SK-N-SH treated with all-trans-retinoic acid at 6 μM for 48 hours (cell line): ENCODE measurements at regions not wholly inside any gene's neighbourhood (a gene's known extent, or its start where the extent isn't known, plus 50 kb on each side); places are given as distances from the start of the nearest gene placed in this dataset.

Experiments used
- ATAC-seq: fragments of 200-7000 bp; cut with Tn5 transposase; 3 replicates; pipeline ENCODE4 v1.9.1; 2020; ENCODE audit warnings: mild to moderate bottlenecking, moderate library complexity
- BACH2 ChIP-seq: fragments of 250-450 bp; sonication (Bioruptor Pico); IDR thresholded peaks from 2 replicates; pipeline ENCODE4 v1.9.0; 2021; ENCODE audit warnings: mild to moderate bottlenecking, borderline replicate concordance
- ESRRG ChIP-seq: fragments of 250-450 bp; sonication (Bioruptor Pico); IDR thresholded peaks from 2 replicates; pipeline ENCODE4 v1.6.1; 2021; ENCODE audit warnings: mild to moderate bottlenecking
- GLIS3 ChIP-seq: fragments of 250-450 bp; sonication (Bioruptor Pico); IDR thresholded peaks from 2 replicates; pipeline ENCODE4 v1.5.0; 2020; ENCODE audit warnings: mild to moderate bottlenecking, moderate library complexity
- ISL1 ChIP-seq: fragments of 250-450 bp; sonication (Bioruptor Pico); IDR thresholded peaks from 2 replicates; pipeline ENCODE4 v2.1.2; 2022; ENCODE audit warnings: mild to moderate bottlenecking, moderate library complexity
- OSR1 ChIP-seq: fragments of 250-450 bp; sonication (Bioruptor Pico); IDR thresholded peaks from 2 replicates; pipeline ENCODE4 v1.8.0; 2022; ENCODE audit warnings: moderate library complexity, mild to moderate bottlenecking, inconsistent platforms
- PPARA ChIP-seq: fragments of 250-450 bp; sonication (Bioruptor Pico); IDR thresholded peaks from 2 replicates; pipeline ENCODE4 v1.5.0; 2020; ENCODE audit warnings: mild to moderate bottlenecking, borderline replicate concordance
- RARB ChIP-seq: fragments of 250-450 bp; sonication (Bioruptor Pico); IDR thresholded peaks from 2 replicates; pipeline ENCODE4 v1.8.0; 2021; ENCODE audit warnings: mild to moderate bottlenecking, moderate library complexity
- SNAI2 ChIP-seq: fragments of 250-450 bp; sonication (Bioruptor Pico); IDR thresholded peaks from 2 replicates; pipeline ENCODE4 v1.5.0; 2020; ENCODE audit warnings: mild to moderate bottlenecking, moderate library complexity
- TOX ChIP-seq: fragments of 250-450 bp; sonication (Bioruptor Pico); IDR thresholded peaks from 2 replicates; pipeline ENCODE4 v1.8.0; 2021; ENCODE audit warnings: mild to moderate bottlenecking, moderate library complexity, borderline replicate concordance
- ZC3H10 ChIP-seq: fragments of 250-450 bp; sonication (Bioruptor Pico); IDR thresholded peaks from 2 replicates; pipeline ENCODE4 v1.5.1; 2021; ENCODE audit warnings: mild to moderate bottlenecking, moderate library complexity
- ZFP3 ChIP-seq: fragments of 250-450 bp; sonication (Bioruptor Pico); IDR thresholded peaks from 2 replicates; pipeline ENCODE4 v1.5.0; 2020; ENCODE audit warnings: mild to moderate bottlenecking, moderate library complexity
- ZNF565 ChIP-seq: fragments of 450-650 bp; formaldehyde crosslinking; conservative IDR thresholded peaks from 2 replicates; pipeline ENCODE4 v1.5.0; 2020; ENCODE audit warnings: low read depth, mild to moderate bottlenecking, moderate library complexity
- ZNF70 ChIP-seq: fragments of 450-650 bp; formaldehyde crosslinking; IDR thresholded peaks from 2 replicates; pipeline ENCODE4 v1.5.0; 2020; ENCODE audit warnings: mild to moderate bottlenecking, moderate library complexity
- ZNF8 ChIP-seq: fragments of 450-650 bp; formaldehyde crosslinking; IDR thresholded peaks from 2 replicates; pipeline ENCODE4 v1.5.0; 2020; ENCODE audit warnings: mild to moderate bottlenecking, moderate library complexity
- TF ChIP-seq, protein P1 (sequence below): fragments of 250-450 bp; sonication (Bioruptor Pico); IDR thresholded peaks from 2 replicates; pipeline ENCODE4 v1.5.1; 2021; ENCODE audit warnings: mild to moderate bottlenecking, moderate library complexity
- TF ChIP-seq, protein P2 (sequence below): fragments of 250-450 bp; sonication (Bioruptor Pico); IDR thresholded peaks from 2 replicates; pipeline ENCODE4 v1.5.0; 2020; ENCODE audit warnings: mild to moderate bottlenecking, moderate library complexity
- TF ChIP-seq, protein P3 (sequence below): fragments of 250-450 bp; sonication (Bioruptor Pico); IDR thresholded peaks from 2 replicates; pipeline ENCODE4 v1.8.0; 2021; ENCODE audit warnings: low read depth, mild to moderate bottlenecking, moderate library complexity, borderline replicate concordance
- TF ChIP-seq, protein P4 (sequence below): fragments of 250-450 bp; sonication (Bioruptor Pico); IDR thresholded peaks from 2 replicates; pipeline ENCODE4 v1.5.1; 2020; ENCODE audit warnings: low read depth, mild to moderate bottlenecking, moderate library complexity

DNA sequence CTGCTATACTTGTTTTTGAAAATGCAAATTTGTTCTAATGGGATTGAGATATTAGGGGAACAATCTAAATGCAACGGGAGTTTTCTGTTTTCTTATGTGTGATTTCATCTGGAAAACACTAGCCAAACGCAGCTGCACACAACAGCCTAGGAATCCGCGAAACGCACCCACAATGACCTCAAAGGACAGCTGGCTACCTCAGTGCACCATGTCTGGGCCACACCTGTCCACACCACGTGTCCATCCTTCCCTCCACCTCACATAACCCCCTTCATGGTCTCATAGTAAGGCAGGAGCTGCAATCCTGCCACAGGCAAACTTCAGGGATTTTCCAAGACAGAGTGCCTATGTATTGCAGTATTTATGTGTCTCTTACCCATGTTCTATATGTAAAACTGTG is 382.5 kb upstream of the PRKCQ start:
- ATAC-seq, result no peak
- TF ChIP-seq ISL1 (CRISPR knock-in tag) (no peak), SNAI2 (CRISPR knock-in tag) (no peak), PPARA (no peak), ZFP3 (no peak), BACH2 (no peak), ZNF70 (CRISPR knock-in tag) (no peak)
- TF ChIP-seq, protein P1, sequence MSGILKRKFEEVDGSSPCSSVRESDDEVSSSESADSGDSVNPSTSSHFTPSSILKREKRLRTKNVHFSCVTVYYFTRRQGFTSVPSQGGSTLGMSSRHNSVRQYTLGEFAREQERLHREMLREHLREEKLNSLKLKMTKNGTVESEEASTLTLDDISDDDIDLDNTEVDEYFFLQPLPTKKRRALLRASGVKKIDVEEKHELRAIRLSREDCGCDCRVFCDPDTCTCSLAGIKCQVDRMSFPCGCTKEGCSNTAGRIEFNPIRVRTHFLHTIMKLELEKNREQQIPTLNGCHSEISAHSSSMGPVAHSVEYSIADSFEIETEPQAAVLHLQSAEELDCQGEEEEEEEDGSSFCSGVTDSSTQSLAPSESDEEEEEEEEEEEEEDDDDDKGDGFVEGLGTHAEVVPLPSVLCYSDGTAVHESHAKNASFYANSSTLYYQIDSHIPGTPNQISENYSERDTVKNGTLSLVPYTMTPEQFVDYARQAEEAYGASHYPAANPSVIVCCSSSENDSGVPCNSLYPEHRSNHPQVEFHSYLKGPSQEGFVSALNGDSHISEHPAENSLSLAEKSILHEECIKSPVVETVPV (CRISPR knock-in tag), result no peak
- TF ChIP-seq, protein P2, sequence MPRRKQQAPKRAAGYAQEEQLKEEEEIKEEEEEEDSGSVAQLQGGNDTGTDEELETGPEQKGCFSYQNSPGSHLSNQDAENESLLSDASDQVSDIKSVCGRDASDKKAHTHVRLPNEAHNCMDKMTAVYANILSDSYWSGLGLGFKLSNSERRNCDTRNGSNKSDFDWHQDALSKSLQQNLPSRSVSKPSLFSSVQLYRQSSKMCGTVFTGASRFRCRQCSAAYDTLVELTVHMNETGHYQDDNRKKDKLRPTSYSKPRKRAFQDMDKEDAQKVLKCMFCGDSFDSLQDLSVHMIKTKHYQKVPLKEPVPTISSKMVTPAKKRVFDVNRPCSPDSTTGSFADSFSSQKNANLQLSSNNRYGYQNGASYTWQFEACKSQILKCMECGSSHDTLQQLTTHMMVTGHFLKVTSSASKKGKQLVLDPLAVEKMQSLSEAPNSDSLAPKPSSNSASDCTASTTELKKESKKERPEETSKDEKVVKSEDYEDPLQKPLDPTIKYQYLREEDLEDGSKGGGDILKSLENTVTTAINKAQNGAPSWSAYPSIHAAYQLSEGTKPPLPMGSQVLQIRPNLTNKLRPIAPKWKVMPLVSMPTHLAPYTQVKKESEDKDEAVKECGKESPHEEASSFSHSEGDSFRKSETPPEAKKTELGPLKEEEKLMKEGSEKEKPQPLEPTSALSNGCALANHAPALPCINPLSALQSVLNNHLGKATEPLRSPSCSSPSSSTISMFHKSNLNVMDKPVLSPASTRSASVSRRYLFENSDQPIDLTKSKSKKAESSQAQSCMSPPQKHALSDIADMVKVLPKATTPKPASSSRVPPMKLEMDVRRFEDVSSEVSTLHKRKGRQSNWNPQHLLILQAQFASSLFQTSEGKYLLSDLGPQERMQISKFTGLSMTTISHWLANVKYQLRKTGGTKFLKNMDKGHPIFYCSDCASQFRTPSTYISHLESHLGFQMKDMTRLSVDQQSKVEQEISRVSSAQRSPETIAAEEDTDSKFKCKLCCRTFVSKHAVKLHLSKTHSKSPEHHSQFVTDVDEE (CRISPR knock-in tag), result no peak

DNA sequence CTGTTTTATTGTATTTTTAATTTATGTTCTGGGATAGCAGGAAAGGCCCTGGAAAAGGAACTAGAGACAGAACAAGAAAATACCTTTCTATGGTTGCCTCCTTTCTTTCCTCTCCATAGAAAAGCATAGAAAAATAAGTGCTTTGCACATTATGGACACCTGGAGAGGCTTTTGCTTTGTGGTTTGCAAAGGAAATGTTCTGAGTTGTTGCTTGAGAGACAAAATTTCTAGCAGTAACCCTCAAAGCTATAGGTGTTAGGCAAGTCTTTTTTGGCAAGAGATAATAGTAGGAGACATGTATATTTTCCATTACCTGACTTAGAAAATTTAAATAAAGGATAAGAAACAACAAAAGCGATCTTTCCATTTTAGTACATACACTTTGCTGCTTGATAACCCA is 378.6 kb upstream of the PRKCQ start:
- TF ChIP-seq ZNF8 (CRISPR knock-in tag), result no peak
- ATAC-seq, result no peak

DNA sequence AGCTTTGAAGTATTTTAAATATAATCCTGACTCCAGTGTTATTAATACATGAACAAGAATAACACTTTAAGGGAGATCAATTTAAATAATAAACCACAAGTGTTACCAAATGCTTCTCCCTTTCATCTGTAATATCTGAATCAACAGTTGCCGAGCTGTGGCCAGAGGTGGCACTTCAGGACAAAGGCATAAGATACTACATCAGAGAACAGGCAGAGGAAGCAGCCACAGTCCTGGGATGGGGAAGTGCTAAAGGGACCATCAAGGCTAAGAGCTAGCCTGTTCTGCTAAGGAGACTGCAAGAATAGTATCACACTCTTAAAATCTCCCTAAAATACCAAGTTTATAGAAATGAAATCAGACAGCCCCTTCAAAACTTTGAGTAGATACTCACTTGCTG is 378.2 kb upstream of the PRKCQ start:
- no peak for ATAC-seq
- TF ChIP-seq, protein P2 (CRISPR knock-in tag), result no peak
- TF ChIP-seq ZNF565 (CRISPR knock-in tag) (no peak), TOX (CRISPR knock-in tag) (no peak), PPARA (no peak), BACH2 (no peak), ZC3H10 (no peak), ZNF70 (CRISPR knock-in tag) (no peak), ZNF8 (CRISPR knock-in tag) (no peak), RARB (CRISPR knock-in tag) (no peak), GLIS3 (CRISPR knock-in tag) (no peak), OSR1 (CRISPR knock-in tag) (no peak), ESRRG (CRISPR knock-in tag) (no peak)
- TF ChIP-seq, protein P3, sequence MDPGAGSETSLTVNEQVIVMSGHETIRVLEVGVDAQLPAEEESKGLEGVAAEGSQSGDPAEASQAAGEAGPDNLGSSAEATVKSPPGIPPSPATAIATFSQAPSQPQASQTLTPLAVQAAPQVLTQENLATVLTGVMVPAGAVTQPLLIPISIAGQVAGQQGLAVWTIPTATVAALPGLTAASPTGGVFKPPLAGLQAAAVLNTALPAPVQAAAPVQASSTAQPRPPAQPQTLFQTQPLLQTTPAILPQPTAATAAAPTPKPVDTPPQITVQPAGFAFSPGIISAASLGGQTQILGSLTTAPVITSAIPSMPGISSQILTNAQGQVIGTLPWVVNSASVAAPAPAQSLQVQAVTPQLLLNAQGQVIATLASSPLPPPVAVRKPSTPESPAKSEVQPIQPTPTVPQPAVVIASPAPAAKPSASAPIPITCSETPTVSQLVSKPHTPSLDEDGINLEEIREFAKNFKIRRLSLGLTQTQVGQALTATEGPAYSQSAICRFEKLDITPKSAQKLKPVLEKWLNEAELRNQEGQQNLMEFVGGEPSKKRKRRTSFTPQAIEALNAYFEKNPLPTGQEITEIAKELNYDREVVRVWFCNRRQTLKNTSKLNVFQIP, result no peak
- TF ChIP-seq, protein P4, sequence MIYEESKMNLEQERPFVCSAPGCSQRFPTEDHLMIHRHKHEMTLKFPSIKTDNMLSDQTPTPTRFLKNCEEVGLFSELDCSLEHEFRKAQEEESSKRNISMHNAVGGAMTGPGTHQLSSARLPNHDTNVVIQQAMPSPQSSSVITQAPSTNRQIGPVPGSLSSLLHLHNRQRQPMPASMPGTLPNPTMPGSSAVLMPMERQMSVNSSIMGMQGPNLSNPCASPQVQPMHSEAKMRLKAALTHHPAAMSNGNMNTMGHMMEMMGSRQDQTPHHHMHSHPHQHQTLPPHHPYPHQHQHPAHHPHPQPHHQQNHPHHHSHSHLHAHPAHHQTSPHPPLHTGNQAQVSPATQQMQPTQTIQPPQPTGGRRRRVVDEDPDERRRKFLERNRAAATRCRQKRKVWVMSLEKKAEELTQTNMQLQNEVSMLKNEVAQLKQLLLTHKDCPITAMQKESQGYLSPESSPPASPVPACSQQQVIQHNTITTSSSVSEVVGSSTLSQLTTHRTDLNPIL (CRISPR knock-in tag), result no peak
- TF ChIP-seq, protein P1 (CRISPR knock-in tag), result no peak
